Right hindlimb (tissue), 1 donor: ENCODE measurements at regions not wholly inside any gene's neighbourhood (a gene's known extent, or its start where the extent isn't known, plus 50 kb on each side); places are given as distances from the start of the nearest gene placed in this dataset.
"Not testable (repeated sequence)": the region's sequence is repeated elsewhere in the genome, so short reads cannot be mapped to it uniquely, and the experiment has no call there.

Experiments
- DNase-seq: peaks from one replicate; pipeline ENCODE4 v3.0.0-alpha.2; 2018

DNA sequence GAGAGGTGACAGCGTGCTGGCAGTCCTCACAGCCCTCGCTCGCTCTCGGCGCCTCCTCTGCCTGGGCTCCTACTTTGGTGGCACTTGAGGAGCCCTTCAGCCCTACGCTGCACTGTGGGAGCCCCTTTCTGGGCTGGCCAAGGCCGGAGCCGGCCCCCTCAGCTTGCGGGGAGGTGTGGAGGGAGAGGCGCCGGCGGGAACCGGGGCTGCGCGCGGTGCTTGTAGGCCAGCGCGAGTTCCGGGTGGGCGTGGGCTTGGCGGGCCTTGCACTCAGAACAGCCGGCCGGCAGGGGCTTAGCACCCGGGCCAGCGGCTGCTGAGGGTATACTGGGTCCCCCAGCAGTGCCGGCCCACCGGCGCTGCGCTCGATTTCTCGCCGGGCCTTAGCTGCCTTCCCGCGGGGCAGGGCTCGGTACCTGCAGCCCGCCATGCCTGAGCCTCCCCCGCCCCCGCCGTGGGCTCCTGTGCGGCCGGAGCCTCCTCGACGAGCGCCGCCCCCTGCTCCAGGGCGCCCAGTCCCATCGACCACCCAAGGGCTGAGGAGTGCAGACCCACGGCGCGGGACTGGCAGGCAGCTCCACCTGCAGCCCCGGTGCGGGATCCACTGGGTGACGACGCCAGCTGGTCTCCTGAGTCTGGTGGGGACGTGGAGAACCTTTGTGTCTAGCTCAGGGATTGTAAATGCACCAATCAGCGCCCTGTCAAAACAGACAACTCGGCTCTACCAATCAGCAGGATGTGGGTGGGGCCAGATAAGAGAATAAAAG lies 661.0 kb downstream of the ETNK1 start:
- DNase-seq: not testable (repeated sequence)

DNA sequence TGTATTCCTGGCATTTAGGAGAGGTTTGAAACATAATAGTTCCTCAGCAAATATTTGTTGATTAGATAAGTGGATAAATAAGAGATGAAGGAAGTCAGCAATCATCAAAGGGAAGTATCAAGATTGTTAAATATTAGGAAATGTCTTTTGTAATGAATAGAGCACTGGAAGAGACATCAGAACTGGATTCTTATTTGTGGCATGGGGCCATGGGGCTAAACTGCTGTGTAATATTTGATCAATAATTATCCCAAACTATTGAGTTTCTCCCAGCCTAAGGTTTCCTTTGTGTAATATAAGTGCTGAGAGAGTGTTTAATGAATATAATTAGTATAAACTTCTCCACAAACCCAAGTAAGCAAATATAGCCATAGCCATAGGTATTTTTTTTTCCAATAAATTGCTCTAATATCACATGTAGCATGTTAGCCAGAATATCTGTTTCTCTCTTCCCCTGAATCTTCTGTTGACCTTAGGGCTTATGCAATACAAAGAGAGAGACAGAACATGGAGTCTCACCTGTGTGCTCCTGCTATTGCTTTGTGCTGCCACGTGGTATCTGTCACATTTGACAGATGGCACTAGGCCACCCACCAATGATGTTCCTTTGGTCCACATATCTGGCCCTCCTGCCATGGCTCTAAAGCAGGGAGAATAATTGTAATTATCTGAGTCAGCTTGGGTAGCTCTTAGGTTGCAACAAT lies 658.7 kb downstream of the SOX5 start:
- no peak for DNase-seq

DNA sequence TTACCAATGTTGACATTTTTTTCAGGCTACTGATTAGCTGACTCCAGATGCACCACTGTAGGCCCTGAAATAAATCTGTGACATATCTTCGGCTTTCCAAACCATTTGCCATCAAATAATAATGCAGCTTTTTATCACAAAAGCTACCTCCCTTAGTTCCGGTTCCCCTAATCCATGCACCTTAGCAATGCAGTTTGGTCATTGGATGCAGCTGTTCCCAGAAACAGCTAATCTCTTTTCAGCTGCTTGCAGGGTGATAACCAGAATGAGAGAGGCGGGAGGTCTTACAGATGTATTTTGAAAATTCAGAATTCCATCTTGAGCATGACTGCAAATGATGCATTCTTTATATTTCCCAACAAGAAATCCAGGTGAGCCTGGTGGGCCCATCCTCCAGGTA lies 646.2 kb downstream of the SOX5 start:
- no peak for DNase-seq

GRCh38 chr12:23303821-23304220 lies 645.6 kb downstream of the SOX5 start:
- no peak for DNase-seq

- no peak for DNase-seq
Measured at GRCh38 chr12:23333938-23334337, 615.5 kb downstream of the SOX5 start.

- no peak for DNase-seq
Measured at GRCh38 chr12:23335593-23335992, 613.9 kb downstream of the SOX5 start.

GRCh38 chr12:23337213-23337612 lies 612.3 kb downstream of the SOX5 start:
- DNase-seq: no peak

DNA sequence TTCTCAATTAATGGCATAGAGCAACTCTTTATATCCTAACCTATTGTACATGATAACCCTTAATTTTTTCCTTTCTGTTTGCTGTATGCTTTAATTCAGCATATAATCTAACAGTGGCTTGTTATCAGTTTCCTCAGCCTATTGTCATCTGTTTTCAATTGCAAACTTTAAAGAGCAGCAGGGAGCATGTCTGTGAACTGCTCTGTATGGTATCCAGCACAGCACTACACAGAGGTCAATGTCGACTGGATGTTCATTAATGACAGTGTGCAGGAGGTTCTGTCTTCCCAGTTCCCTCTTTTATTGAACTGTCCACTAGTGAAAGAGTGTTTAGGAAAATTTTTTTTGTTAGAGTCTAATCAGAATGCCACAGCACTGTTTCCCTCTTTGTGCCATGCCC lies 609.1 kb downstream of the SOX5 start:
- no peak for DNase-seq

- DNase-seq: no peak
Measured at GRCh38 chr12:23342407-23342806, 607.1 kb downstream of the SOX5 start.

- DNase-seq: no peak
Measured at GRCh38 chr12:23349564-23349963, 599.9 kb downstream of the SOX5 start.

DNA sequence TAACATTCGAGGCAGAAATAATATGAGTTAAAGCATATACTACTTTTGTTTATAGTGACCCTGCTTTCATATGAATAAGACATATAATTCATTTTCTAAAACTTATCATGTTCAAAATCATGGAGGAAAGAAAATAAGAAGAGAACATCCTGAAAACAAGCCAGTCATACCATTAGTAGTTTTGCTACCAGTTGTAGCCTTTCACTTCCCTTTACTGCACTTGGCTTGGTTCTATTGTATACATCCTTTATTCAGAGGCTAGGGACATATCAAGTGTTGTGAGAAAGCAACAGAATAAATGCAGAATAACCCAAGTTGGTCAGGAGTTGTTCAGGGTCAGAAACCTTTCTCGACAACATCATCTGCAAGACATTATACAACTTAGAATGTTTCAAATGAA lies 598.7 kb downstream of the SOX5 start:
- no peak for DNase-seq

- no peak for DNase-seq
Measured at GRCh38 chr12:23352670-23353069, 596.8 kb downstream of the SOX5 start.

GRCh38 chr12:23354800-23355199 lies 594.7 kb downstream of the SOX5 start:
- DNase-seq: no peak

- no peak for DNase-seq
Measured at GRCh38 chr12:23356440-23356839, 593.0 kb downstream of the SOX5 start.

DNA sequence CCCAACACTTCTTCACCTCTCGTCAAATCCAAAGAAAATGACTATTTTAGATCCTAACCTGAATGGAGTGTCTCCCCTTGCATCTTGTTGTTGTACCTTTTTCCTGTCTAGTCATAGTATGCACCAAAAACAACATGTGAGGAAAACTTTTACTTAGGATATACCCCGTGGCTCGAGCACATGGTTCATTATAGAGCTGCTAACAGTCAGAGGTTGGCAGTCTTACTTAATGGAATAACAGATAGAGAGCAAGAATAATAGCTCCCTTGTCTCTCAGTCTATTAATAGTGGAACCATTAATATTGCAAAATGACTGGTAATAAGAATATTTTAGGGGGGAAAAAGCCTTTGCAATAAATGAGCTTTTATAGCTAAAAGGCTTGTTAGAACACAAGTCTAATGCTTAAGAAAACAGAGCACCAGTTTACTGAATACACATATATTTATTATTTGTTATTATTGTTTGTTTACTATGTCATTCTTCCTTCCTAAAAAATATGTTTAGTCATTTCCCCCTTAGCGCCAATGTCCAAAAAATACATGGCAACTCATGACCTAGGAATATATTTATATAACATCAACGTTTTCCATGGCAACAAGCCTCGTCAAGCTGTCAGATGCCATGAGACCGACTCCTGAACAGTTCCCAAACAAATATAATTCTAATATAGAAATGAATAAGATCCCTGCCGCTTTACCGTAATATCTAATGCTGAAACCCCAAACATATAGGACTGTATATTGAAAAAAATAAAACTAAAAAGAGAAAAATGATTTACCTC lies 592.4 kb downstream of the SOX5 start:
- no peak for DNase-seq

DNA sequence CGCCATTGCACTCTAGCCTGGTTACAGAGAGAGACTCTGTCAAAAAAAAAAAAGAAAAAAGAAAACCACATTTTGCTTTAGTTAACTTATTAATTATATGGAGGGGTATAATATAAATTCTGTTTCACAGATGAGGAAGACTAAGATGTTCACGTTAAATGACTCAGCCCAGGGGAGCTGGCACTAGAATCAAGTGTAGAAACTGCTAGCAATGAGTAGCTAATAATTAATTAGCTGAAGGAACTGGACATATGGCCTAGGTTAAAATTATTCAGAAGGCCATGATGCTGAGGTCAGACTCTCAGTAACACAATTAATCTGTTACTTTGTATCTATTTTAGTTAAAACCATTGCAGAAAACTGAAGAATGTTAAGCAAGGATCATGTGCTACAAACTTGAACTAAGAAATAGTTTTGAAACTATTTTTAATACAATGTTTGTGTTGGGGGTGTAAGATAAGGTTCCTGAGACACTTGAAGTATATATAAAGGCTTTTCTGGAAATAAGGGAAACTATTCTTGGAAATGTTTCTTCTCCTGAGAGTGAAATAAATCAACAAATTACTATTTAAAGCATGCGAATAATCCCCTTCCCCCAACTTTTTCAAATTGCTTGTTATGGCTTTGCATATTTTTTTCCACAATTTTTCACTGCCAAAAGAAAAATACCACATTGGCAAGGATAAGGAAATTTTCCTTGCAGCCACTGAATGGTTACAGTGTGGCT lies 589.3 kb downstream of the SOX5 start:
- no peak for DNase-seq

DNA sequence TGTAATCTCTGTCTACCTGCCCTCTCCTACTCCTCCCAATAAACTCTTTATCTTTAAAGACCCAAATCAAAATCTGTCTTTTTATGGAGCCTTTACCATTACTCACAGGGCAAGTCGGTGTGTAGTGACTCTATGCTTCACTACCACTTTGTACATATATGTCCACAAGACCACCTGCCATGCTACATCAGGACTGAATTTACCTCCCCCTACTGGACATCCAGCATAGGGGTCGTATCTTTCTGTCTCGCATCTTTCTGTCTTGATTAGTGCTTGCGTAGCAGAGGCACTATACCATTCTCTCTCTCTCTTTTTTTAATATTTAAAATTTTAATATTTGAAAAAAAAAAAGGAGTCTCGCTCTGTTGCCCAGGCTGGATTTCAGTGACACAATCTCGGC lies 587.5 kb downstream of the SOX5 start:
- no peak for DNase-seq

DNA sequence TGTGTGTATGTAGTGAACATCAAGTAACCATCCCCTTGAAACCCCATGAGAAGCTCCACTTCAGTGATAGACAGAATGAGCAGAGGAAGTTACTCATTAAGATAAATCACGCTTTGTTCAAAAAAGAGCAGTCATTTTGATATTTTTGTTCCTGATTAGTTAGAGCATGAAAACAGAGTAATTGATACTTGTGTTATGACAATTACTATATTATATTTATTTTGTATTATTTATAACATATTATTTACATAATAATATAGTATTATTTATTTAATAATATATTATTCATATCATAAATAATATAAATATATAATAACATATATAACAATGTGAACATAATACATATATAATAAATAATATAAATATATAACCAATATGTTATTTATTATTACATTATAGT lies 580.9 kb downstream of the SOX5 start:
- DNase-seq: no peak

- no peak for DNase-seq
Measured at GRCh38 chr12:23375621-23376020, 573.8 kb downstream of the SOX5 start.

GRCh38 chr12:23376238-23376637 lies 573.2 kb downstream of the SOX5 start:
- DNase-seq: no peak

DNA sequence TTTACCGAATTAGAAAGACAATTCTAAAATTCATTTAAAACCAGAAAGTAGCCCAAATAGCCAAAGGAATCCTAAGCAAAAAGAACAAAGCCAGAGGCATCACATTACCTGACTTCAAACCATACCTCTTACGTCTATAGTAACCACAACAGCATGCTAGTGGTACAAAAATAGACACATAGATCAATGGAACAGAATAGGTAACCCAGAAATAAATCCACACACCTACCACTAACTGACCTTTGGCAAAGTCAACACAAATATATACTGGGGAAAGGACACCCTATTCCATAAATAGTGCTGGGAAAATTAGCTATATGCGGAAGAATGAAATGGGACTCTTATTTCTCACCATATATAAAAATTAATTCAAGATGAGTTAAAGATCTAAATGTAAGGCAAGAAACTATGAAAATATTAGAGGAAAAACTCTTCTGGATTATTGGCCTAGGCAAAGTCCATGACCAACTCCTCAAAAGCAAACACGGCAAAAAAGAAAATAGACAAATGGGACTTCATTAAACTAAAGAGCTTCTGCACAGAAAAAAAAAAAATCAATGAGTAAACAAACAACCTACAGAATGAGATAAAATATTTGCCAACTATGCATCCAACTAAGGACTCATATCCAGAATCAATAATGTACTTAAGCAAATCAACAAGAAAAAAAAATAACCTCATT lies 568.9 kb downstream of the SOX5 start:
- DNase-seq: no peak

- DNase-seq: not testable (repeated sequence)
Measured at GRCh38 chr12:23388898-23389297, 560.6 kb downstream of the SOX5 start.
